HepG2 (cell line): ENCODE measurements at regions not wholly inside any gene's neighbourhood (a gene's known extent, or its start where the extent isn't known, plus 50 kb on each side); places are given as distances from the start of the nearest gene placed in this dataset.

ENCODE experiments used
- ARNT ChIP-seq: fragments of 450-650 bp; IDR thresholded peaks from 2 replicates; pipeline ENCODE4 v1.6.1; 2017
- DMTF1 ChIP-seq: sonication (generic); formaldehyde crosslinking; IDR thresholded peaks from 2 replicates; pipeline ENCODE4 v1.4.0; 2020; ENCODE audit warnings: mild to moderate bottlenecking, missing genetic modification reagents
- HNRNPH1 ChIP-seq: fragments of 200-400 bp; formaldehyde crosslinking; optimal IDR thresholded peaks from 2 replicates; pipeline ENCODE3; 2017; ENCODE audit warnings: mild to moderate bottlenecking, low read depth, low read length
- SIN3A ChIP-seq: IDR thresholded peaks from 2 replicates; pipeline ENCODE4 v1.6.1; 2011; ENCODE audit warnings: low read depth, mild to moderate bottlenecking, control low read depth, low read length, borderline replicate concordance
- U2AF2 ChIP-seq: fragments of 200-400 bp; formaldehyde crosslinking; IDR thresholded peaks from 2 replicates; pipeline ENCODE4 v1.6.1; 2017; ENCODE audit warnings: low read depth, mild to moderate bottlenecking, low read length
- ZBTB37 ChIP-seq: sonication (generic); formaldehyde crosslinking; IDR thresholded peaks from 2 replicates; pipeline ENCODE4 v1.4.0; 2020; ENCODE audit warnings: mild to moderate bottlenecking, missing genetic modification reagents
- ZNF18 ChIP-seq: sonication (generic); formaldehyde crosslinking; IDR thresholded peaks from 2 replicates; pipeline ENCODE4 v1.8.0; 2022; ENCODE audit warnings: mild to moderate bottlenecking, missing genetic modification reagents; ENCODE audit not compliant: insufficient replicate concordance
- ZNF354B ChIP-seq: sonication (generic); formaldehyde crosslinking; IDR thresholded peaks from 2 replicates; pipeline ENCODE4 v1.8.0; 2022; ENCODE audit warnings: mild to moderate bottlenecking, missing genetic modification reagents
- ZNF558 ChIP-seq: sonication (generic); formaldehyde crosslinking; IDR thresholded peaks from 2 replicates; pipeline ENCODE4 v1.9.0; 2022; ENCODE audit warnings: mild to moderate bottlenecking, missing genetic modification reagents, borderline replicate concordance
- ZNF672 ChIP-seq: sonication (generic); formaldehyde crosslinking; IDR thresholded peaks from 2 replicates; pipeline ENCODE4 v1.8.1; 2022; ENCODE audit warnings: missing genetic modification reagents

GRCh38 chr2:160927324-160927723, 232.9 kb upstream of the TANK start (continued):
- no peak for TF ChIP-seq ZNF354B
- no peak for TF ChIP-seq ZNF558 (CRISPR knock-in tag)
- no peak for TF ChIP-seq HNRNPH1
- no peak for TF ChIP-seq ZNF672 (CRISPR knock-in tag)
- TF ChIP-seq SIN3A: no peak
- TF ChIP-seq DMTF1 (CRISPR knock-in tag): no peak
- no peak for TF ChIP-seq ZNF18
- no peak for TF ChIP-seq ARNT
- TF ChIP-seq U2AF2: no peak
- TF ChIP-seq ZBTB37 (CRISPR knock-in tag): no peak
